CD4-positive, alpha-beta memory T cell (primary cell): ENCODE measurements at regions not wholly inside any gene's neighbourhood (a gene's known extent, or its start where the extent isn't known, plus 50 kb on each side); places are given as distances from the start of the nearest gene placed in this dataset.

ENCODE experiments used
- CTCF ChIA-PET: fragments of 350-600 bp; sonication (Branson Sonifier 250); formaldehyde crosslinking; loops from one replicate; lab custom pipeline; 2021; ENCODE audit warnings: inconsistent platforms; ENCODE audit not compliant: partially characterized antibody; lab: Charles Lee
- POLR2A ChIA-PET: fragments of 350-600 bp; sonication (Branson Sonifier 250); formaldehyde crosslinking; loops from one replicate; lab custom pipeline; 2021; ENCODE audit not compliant: partially characterized antibody; lab: Charles Lee
- DNase-seq, 5 donors: peaks; one replicate each; pipeline versions ENCODE4 v3.0.0 to v3.0.0-alpha.2; 2020 to 2022; ENCODE audit warnings: mixed read lengths in 1 of 5
- H3K27ac ChIP-seq: one replicate; pipeline ENCODE4 v1.7.0; 2013; ENCODE audit warnings: low read depth, low read length
- H3K27me3 ChIP-seq: 2 replicates; pipeline ENCODE4 v1.7.0; 2013; ENCODE audit warnings: mild to moderate bottlenecking, low read length, moderate library complexity; ENCODE audit not compliant: insufficient read depth
- H3K36me3 ChIP-seq: 2 replicates; pipeline ENCODE4 v1.7.0; 2013; ENCODE audit warnings: mild to moderate bottlenecking, low read length, moderate library complexity; ENCODE audit not compliant: insufficient read depth
- H3K4me1 ChIP-seq: 2 replicates; pipeline ENCODE4 v1.7.0; 2013; ENCODE audit warnings: mild to moderate bottlenecking, low read length, moderate library complexity; ENCODE audit not compliant: insufficient read depth
- H3K4me3 ChIP-seq, 2 donors: one replicate each; pipeline ENCODE4 v1.7.0; 2013; ENCODE audit warnings: low read length in 2 of 2, mild to moderate bottlenecking in 1 of 2
- H3K9me3 ChIP-seq, 2 donors: one replicate each; pipeline ENCODE4 v1.7.0; 2013; ENCODE audit warnings: low read length in 2 of 2, control low read depth in 1 of 2; ENCODE audit not compliant: control insufficient read depth in 1 of 2
- H3K27ac Mint-ChIP-seq, 7 donors: one replicate each; pipeline ENCODE4 v1.8.0; 2020 to 2021; ENCODE audit warnings: mixed read lengths in 7 of 7, mild to moderate bottlenecking in 6 of 7, inconsistent platforms in 3 of 7, moderate library complexity in 3 of 7
- H3K27me3 Mint-ChIP-seq, 2 donors: one replicate each; pipeline ENCODE4 v1.8.0; 2020 to 2021; ENCODE audit warnings: mixed read lengths in 2 of 2
- H3K36me3 Mint-ChIP-seq, 2 donors: one replicate each; pipeline ENCODE4 v1.8.0; 2020 to 2021; ENCODE audit warnings: mixed read lengths in 2 of 2, inconsistent platforms in 1 of 2, mild to moderate bottlenecking in 1 of 2
- H3K4me1 Mint-ChIP-seq, 4 donors: one replicate each; pipeline ENCODE4 v1.8.0; 2020 to 2021; ENCODE audit warnings: mixed read lengths in 4 of 4, mild to moderate bottlenecking in 1 of 4
- H3K4me3 Mint-ChIP-seq, 8 donors: one replicate each; pipeline ENCODE4 v1.8.0; 2020 to 2021; ENCODE audit warnings: mixed read lengths in 8 of 8, mild to moderate bottlenecking in 7 of 8, moderate library complexity in 6 of 8, inconsistent platforms in 3 of 8
- H3K9me3 Mint-ChIP-seq, 8 donors: one replicate each; pipeline ENCODE4 v1.8.0; 2020 to 2021; ENCODE audit warnings: mixed read lengths in 8 of 8, mild to moderate bottlenecking in 5 of 8, inconsistent platforms in 3 of 8, moderate library complexity in 1 of 8
- intact Hi-C: fragments of 100-400 bp; cut with micrococcal nuclease; formaldehyde crosslinking; loops from one replicate; pipeline ENCODE4 v1.15.1; 2023

DNA sequence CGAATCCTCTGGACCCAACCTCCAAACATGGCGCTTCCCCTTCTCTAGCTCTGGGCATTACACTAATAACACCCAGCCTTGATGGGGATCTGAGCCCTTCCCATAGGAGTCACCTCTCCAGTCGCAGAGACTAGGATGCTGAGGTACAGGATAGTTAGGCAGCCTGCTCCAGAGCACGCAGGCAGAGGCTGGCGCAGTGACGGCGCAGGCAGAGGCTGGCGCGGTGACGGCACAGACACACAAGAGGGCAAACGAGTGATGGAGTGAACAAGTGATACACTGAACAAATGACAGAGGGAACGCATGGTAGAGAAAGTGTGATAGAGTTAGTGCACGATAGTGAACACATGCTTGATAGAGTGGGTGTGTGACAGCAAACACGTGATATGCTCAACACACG, 518.5 kb downstream of the EIPR1 start:
- H3K4me1 Mint-ChIP-seq, result no peaks in the 10 kb centered on the region
- Histone ChIP-seq H3K4me1 (no peaks in the 10 kb centered on the region), H3K36me3 (no peaks in the 10 kb centered on the region), H3K27me3 (no peaks in the 10 kb centered on the region), H3K27ac (no peak overlapping the region), H3K9me3 (no peaks in the 10 kb centered on the region), H3K4me3 (no peak overlapping the region)
- DNase-seq, result no peak
- intact Hi-C loops, result no loop called here
- H3K27me3 Mint-ChIP-seq, result no peaks in the 10 kb centered on the region
- CTCF ChIA-PET, result no interaction called here
- no peak overlapping the region for H3K4me3 Mint-ChIP-seq
- POLR2A ChIA-PET, result no interaction called here
- H3K27ac Mint-ChIP-seq, result no peak overlapping the region
- H3K9me3 Mint-ChIP-seq, result no peaks in the 10 kb centered on the region
- H3K36me3 Mint-ChIP-seq, result no peaks in the 10 kb centered on the region

DNA sequence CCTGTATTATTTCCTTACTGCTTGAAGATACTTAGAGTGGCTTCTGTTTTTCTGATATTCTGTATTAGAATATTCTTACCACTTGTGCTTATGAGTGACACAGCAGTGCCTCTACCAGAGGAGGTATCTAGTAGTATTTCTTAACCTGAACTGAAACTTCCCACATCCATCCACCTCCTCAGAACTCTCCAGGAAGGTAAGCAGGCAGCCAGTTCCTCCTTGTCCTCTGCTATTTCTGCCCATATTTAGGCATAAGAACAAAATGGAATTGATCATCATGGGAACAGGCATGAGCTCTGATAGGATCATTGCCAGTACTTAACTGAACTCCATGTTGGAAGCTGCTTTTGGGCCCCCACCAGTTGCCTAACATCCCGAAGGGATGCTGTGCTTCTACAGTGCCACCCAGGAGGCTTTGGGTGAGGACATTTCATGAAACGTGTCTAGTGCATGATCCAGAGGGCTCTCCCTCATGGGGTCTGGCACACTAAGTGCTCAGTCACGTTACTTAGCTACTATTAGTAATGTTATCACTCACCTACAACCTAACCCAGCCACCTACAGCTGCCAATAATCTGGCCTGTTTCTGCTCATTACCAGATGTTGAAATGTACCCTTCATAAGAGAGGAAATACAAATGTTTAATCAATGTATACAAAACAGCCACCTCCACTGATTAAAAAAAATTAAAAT, 520.7 kb downstream of the EIPR1 start:
- no peak for DNase-seq
- H3K4me3 Mint-ChIP-seq, result no peak overlapping the region
- no peak overlapping the region for H3K27ac Mint-ChIP-seq
- Histone ChIP-seq H3K4me3 (no peak overlapping the region), H3K36me3 (no peaks in the 10 kb centered on the region), H3K9me3 (no peaks in the 10 kb centered on the region), H3K4me1 (no peaks in the 10 kb centered on the region), H3K27me3 (no peaks in the 10 kb centered on the region), H3K27ac (no peak overlapping the region)
- H3K4me1 Mint-ChIP-seq, result no peaks in the 10 kb centered on the region
- ChIA-PET POLR2A (no interaction called here), CTCF (no interaction called here)
- H3K9me3 Mint-ChIP-seq, result no peaks in the 10 kb centered on the region
- intact Hi-C loops, result no loop called here
- H3K27me3 Mint-ChIP-seq, result no peaks in the 10 kb centered on the region
- no peaks in the 10 kb centered on the region for H3K36me3 Mint-ChIP-seq

DNA sequence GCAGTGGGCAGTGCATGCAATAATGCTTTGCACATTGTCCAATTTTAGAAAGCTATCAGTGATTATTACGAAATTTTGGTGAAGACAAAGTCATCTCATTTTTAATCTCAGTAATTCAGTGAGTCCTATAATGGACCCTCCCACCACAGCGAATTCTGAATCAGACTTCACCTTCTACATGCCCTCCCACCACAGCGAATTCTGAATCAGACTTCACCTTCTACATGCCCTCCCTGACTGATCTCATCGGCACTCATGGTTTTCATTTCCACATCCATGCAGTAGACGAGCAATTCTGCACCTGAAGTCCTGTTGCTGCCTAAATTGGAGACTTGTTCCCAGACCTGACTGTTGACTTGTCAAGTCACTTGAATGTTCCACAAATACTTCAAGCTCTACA, 522.3 kb downstream of the EIPR1 start:
- no peaks in the 10 kb centered on the region for H3K36me3 ChIP-seq
- CTCF ChIA-PET, result no interaction called here
- H3K9me3 ChIP-seq, result no peaks in the 10 kb centered on the region
- H3K36me3 Mint-ChIP-seq, result no peaks in the 10 kb centered on the region
- H3K4me3 ChIP-seq, result no peak overlapping the region
- intact Hi-C loops, result no loop called here
- H3K4me3 Mint-ChIP-seq, result no peak overlapping the region
- no peak for DNase-seq
- no peaks in the 10 kb centered on the region for H3K4me1 ChIP-seq
- no peaks in the 10 kb centered on the region for H3K4me1 Mint-ChIP-seq
- no peaks in the 10 kb centered on the region for H3K27me3 ChIP-seq
- no peaks in the 10 kb centered on the region for H3K27me3 Mint-ChIP-seq
- H3K27ac ChIP-seq, result no peak overlapping the region
- no peak overlapping the region for H3K27ac Mint-ChIP-seq
- no peaks in the 10 kb centered on the region for H3K9me3 Mint-ChIP-seq
- POLR2A ChIA-PET, result no interaction called here

DNA sequence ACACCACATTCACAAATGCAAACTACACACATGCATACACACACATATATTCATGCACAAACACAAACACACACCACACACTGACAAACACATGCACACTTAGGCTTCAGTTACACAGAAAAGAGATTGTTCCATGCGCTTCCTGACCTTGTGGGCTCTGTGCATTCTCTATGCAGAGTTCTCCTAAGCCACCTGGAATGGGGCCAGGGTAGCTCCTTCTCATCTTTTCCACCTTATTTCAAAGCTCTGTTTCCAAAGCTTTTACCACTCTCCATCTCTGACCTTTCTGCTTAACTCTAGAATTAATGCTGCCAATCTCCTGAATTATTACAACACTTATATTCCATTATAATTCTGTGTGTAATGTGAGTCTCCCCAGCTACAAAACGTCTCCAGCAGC, 522.3 kb upstream of the MYT1L start:
- Mint-ChIP-seq H3K9me3 (no peaks in the 10 kb centered on the region), H3K36me3 (no peaks in the 10 kb centered on the region), H3K4me3 (no peak overlapping the region), H3K27me3 (no peaks in the 10 kb centered on the region), H3K27ac (no peak overlapping the region), H3K4me1 (no peaks in the 10 kb centered on the region)
- Histone ChIP-seq H3K27ac (no peak overlapping the region), H3K36me3 (no peaks in the 10 kb centered on the region), H3K27me3 (no peaks in the 10 kb centered on the region), H3K4me3 (no peak overlapping the region), H3K4me1 (no peaks in the 10 kb centered on the region), H3K9me3 (no peaks in the 10 kb centered on the region)
- CTCF ChIA-PET, result no interaction called here
- DNase-seq, result no peak
- POLR2A ChIA-PET, result no interaction called here
- intact Hi-C loops, result no loop called here

DNA sequence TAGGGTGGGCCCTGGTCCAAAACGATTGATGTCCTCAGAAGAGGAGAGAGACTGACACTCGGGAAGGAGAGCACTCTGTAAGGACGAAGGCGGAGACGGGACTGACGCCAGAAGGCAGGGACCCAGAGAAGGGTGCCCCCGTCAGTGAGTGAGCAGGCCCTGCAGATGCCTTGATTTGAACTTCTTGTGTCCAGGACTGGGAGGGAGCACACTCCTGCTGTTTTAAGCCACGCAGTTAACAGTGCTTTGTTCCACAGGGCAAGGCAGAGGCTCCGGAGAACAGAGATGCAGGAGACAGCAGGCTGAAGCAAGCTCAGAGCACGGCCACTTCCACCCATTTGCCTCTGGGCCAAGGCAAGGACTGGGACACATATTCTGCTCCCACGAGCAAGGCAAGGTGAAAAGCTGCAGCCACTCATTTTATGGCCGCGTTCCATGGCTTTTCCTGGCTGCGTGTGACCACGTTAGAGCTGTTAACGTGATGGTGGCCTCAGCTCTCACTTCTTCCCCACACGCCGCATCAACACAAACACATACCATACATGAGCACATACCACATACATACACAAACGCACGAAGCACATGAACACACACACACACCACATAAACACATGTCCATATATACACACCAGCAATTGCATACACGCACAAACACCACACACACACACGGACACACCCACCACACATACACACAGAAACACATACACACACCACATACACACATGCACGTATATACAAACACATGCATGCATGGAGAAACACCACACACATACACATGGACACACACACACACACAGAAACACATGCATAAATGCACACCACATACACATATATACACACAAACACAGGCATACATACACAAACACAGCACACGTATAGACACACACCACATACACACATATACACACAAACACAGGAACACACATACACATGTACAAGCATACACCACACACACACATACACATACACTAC, 521.0 kb upstream of the MYT1L start:
- H3K27me3 ChIP-seq, result no peaks in the 10 kb centered on the region
- H3K36me3 ChIP-seq, result no peaks in the 10 kb centered on the region
- no peak overlapping the region for H3K4me3 ChIP-seq
- intact Hi-C loops, result no loop called here
- Mint-ChIP-seq H3K9me3 (no peaks in the 10 kb centered on the region), H3K27ac (no peak overlapping the region), H3K36me3 (no peaks in the 10 kb centered on the region), H3K27me3 (no peaks in the 10 kb centered on the region), H3K4me1 (no peaks in the 10 kb centered on the region), H3K4me3 (no peak overlapping the region)
- POLR2A ChIA-PET, result no interaction called here
- H3K4me1 ChIP-seq, result no peaks in the 10 kb centered on the region
- DNase-seq, result no peak
- no peaks in the 10 kb centered on the region for H3K9me3 ChIP-seq
- no peak overlapping the region for H3K27ac ChIP-seq
- CTCF ChIA-PET, result no interaction called here

DNA sequence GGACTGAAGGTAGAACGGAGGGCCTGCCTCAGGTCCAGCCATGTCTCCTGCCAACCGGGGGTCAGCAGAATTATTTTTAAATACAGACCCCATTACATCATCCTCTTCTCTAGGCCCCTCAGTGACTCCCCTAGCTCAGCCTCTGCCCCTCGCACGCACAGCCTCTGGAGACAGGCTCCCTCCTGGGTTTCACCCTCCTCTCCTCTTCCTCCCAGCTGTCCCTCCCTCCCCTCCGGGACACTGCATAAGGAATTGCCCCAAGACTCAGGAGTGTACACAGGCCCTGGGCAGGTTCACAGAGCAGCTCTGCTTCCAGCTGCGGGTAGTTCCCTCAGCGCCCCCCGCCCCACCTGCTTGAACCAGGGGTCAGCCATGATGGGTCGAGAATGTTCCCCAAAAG, 520.2 kb upstream of the MYT1L start:
- Histone ChIP-seq H3K4me1 (no peaks in the 10 kb centered on the region), H3K36me3 (no peaks in the 10 kb centered on the region), H3K27ac (no peak overlapping the region), H3K9me3 (no peaks in the 10 kb centered on the region), H3K4me3 (no peak overlapping the region), H3K27me3 (no peaks in the 10 kb centered on the region)
- Mint-ChIP-seq H3K27ac (no peak overlapping the region), H3K27me3 (no peaks in the 10 kb centered on the region), H3K4me3 (no peak overlapping the region), H3K4me1 (no peaks in the 10 kb centered on the region), H3K9me3 (no peaks in the 10 kb centered on the region), H3K36me3 (no peaks in the 10 kb centered on the region)
- ChIA-PET CTCF (no interaction called here), POLR2A (no interaction called here)
- intact Hi-C loops, result no loop called here
- no peak for DNase-seq

DNA sequence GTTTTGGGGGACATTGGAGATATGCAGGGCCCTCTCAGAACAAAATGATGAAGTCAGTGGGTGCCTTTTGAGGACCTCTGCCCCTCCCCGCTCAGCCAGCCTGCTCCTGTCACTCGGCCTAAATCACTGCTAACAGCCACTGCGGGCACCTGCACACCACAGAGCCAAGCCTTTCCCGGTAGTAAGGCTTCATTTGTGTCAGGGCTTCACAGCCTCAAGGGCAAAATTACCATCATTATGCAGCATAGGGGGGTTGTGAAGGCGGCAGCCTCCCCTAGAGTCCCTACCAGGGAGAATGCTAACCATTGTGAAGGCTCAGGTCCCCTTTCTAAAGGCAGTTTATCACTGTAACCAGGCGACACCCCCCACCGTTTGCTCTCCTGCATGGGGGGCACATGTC, 519.8 kb upstream of the MYT1L start:
- no peak for DNase-seq
- no peaks in the 10 kb centered on the region for H3K9me3 Mint-ChIP-seq
- POLR2A ChIA-PET, result no interaction called here
- no peaks in the 10 kb centered on the region for H3K36me3 ChIP-seq
- no peak overlapping the region for H3K27ac ChIP-seq
- no peaks in the 10 kb centered on the region for H3K4me1 ChIP-seq
- H3K9me3 ChIP-seq, result no peaks in the 10 kb centered on the region
- no peaks in the 10 kb centered on the region for H3K36me3 Mint-ChIP-seq
- CTCF ChIA-PET, result no interaction called here
- H3K4me3 ChIP-seq, result no peak overlapping the region
- H3K27me3 ChIP-seq, result no peaks in the 10 kb centered on the region
- H3K4me1 Mint-ChIP-seq, result no peaks in the 10 kb centered on the region
- no peaks in the 10 kb centered on the region for H3K27me3 Mint-ChIP-seq
- intact Hi-C loops, result no loop called here
- no peak overlapping the region for H3K4me3 Mint-ChIP-seq
- no peak overlapping the region for H3K27ac Mint-ChIP-seq
